SK-N-SH (cell line): ENCODE measurements at regions not wholly inside any gene's neighbourhood (a gene's known extent, or its start where the extent isn't known, plus 50 kb on each side); places are given as distances from the start of the nearest gene placed in this dataset.

ENCODE experiments used
- CTCF ChIA-PET: fragments of 300-600, 350-600 bp; formaldehyde crosslinking; extraction: SDS; loops from one replicate; lab custom pipeline; 2021; lab: Yijun Ruan, JAX
- POLR2A ChIA-PET: fragments of 350-600 bp; sonication (Branson Sonifier 250); formaldehyde crosslinking; extraction: SDS; loops from one replicate; lab custom pipeline; 2020; ENCODE audit warnings: antibody characterized with exemption, inconsistent platforms; lab: Yijun Ruan, JAX
- DNase-seq: peaks from one replicate; pipeline ENCODE4 v3.0.0; 2012
- H2AFZ ChIP-seq: fragments of 200-600 bp; sonication (generic); 2 replicates; pipeline ENCODE4 v1.8.1; 2016; ENCODE audit warnings: antibody characterized with exemption, mild to moderate bottlenecking, low read depth
- H3F3A ChIP-seq: fragments of 200-600 bp; sonication (generic); replicated peaks from 2 replicates; pipeline ENCODE3; 2016; ENCODE audit warnings: antibody characterized with exemption, mild to moderate bottlenecking; ENCODE audit not compliant: insufficient read depth
- H3K27ac ChIP-seq, 2 experiments: fragments of 200-500 bp in 1 of 2; fragments of 200-600 bp in 1 of 2; sonication (Bioruptor generic) in 1 of 2; sonication (generic), shearing (Covaris generic) in 1 of 2; 2 replicates each; pipeline versions ENCODE4 v1.5.1 to v1.6.1; 2014 to 2016; ENCODE audit warnings: low read depth in 2 of 2, inconsistent platforms in 1 of 2, low read length in 1 of 2, mild to moderate bottlenecking in 1 of 2, mixed read lengths in 1 of 2
- H3K27me3 ChIP-seq: fragments of 200-600 bp; sonication (generic), shearing (Covaris generic); 2 replicates; pipeline ENCODE4 v1.6.1; 2016; ENCODE audit warnings: mixed run types; ENCODE audit not compliant: insufficient read depth
- H3K36me3 ChIP-seq, 2 experiments: fragments of 200-500 bp in 1 of 2; fragments of 200-600 bp in 1 of 2; sonication (Bioruptor generic) in 1 of 2; sonication (generic) in 1 of 2; replicated peaks in 1 of 2; 2 replicates each; pipeline versions ENCODE3 to v1.5.1; 2014 to 2016; ENCODE audit warnings: low read length in 1 of 2, mild to moderate bottlenecking in 1 of 2; ENCODE audit not compliant: insufficient read depth in 2 of 2, control insufficient read depth in 1 of 2
- H3K4me1 ChIP-seq, 2 experiments: fragments of 200-500 bp in 1 of 2; fragments of 200-600 bp in 1 of 2; sonication (Bioruptor generic) in 1 of 2; sonication (generic), shearing (Covaris generic) in 1 of 2; 2 replicates each; pipeline versions ENCODE4 v1.5.1 to v1.6.1; 2014 to 2016; ENCODE audit warnings: low read depth in 1 of 2, low read length in 1 of 2, mixed run types in 1 of 2; ENCODE audit not compliant: insufficient read depth in 2 of 2, control insufficient read depth in 1 of 2
- H3K4me2 ChIP-seq: fragments of 200-600 bp; sonication (generic), shearing (Covaris generic); 2 replicates; pipeline ENCODE4 v1.6.1; 2017; ENCODE audit warnings: mixed run types
- H3K4me3 ChIP-seq, 2 experiments: fragments of 200-500 bp in 1 of 2; fragments of 200-600 bp in 1 of 2; sonication (Bioruptor generic) in 1 of 2; sonication (generic), shearing (Covaris generic) in 1 of 2; 2 replicates each; pipeline versions ENCODE4 v1.5.1 to v1.8.1; 2014 to 2016; ENCODE audit warnings: low read depth in 2 of 2, inconsistent platforms in 1 of 2, low read length in 1 of 2, mild to moderate bottlenecking in 1 of 2, mixed read lengths in 1 of 2, moderate library complexity in 1 of 2
- H3K79me2 ChIP-seq: fragments of 200-600 bp; sonication (generic); 2 replicates; pipeline ENCODE4 v1.8.1; 2017; ENCODE audit warnings: mild to moderate bottlenecking; ENCODE audit not compliant: insufficient read depth
- H3K9ac ChIP-seq: fragments of 200-600 bp; sonication (generic); 2 replicates; pipeline ENCODE4 v1.6.1; 2017; ENCODE audit warnings: mixed run types
- H3K9me2 ChIP-seq: fragments of 200-600 bp; sonication (generic); 2 replicates; pipeline ENCODE4 v1.6.1; 2017; ENCODE audit warnings: mixed run types
- H3K9me3 ChIP-seq: fragments of 200-600 bp; sonication (generic); 2 replicates; pipeline ENCODE4 v1.6.1; 2017; ENCODE audit warnings: mixed run types, mild to moderate bottlenecking, moderate library complexity
- H4K20me1 ChIP-seq: fragments of 200-600 bp; sonication (generic); 2 replicates; pipeline ENCODE4 v1.6.1; 2017; ENCODE audit warnings: mild to moderate bottlenecking, mixed run types; ENCODE audit not compliant: insufficient read depth
- EP300 ChIP-seq, 2 experiments: IDR thresholded peaks; 2 replicates each; pipeline versions ENCODE4 v1.4.0 to v1.6.1; 2012; ENCODE audit warnings: borderline replicate concordance in 1 of 2, low read depth in 1 of 2, low read length in 1 of 2
- GABPA ChIP-seq: IDR thresholded peaks from 2 replicates; pipeline ENCODE4 v1.4.0; 2012; ENCODE audit warnings: low read depth, mild to moderate bottlenecking
- GATA2 ChIP-seq: sonication (generic); formaldehyde crosslinking; IDR thresholded peaks from 2 replicates; pipeline ENCODE4 v1.5.0; 2020; ENCODE audit warnings: mild to moderate bottlenecking, missing genetic modification reagents
- MEF2A ChIP-seq: IDR thresholded peaks from 2 replicates; pipeline ENCODE4 v1.4.0; 2012; ENCODE audit warnings: low read depth, borderline replicate concordance
- MXI1 ChIP-seq: IDR thresholded peaks from 2 replicates; pipeline ENCODE4 v1.6.1; 2012; ENCODE audit warnings: mild to moderate bottlenecking, low read depth, low read length, improper control_type of control experiment
- NFIC ChIP-seq: IDR thresholded peaks from 2 replicates; pipeline ENCODE4 v1.4.0; 2012; ENCODE audit warnings: borderline replicate concordance
- PBX3 ChIP-seq: IDR thresholded peaks from 2 replicates; pipeline ENCODE4; 2012
- POLR2AphosphoS5 ChIP-seq: IDR thresholded peaks from 2 replicates; pipeline ENCODE4 v1.6.1; 2012; ENCODE audit warnings: low read depth, low read length
- RAD21 ChIP-seq: IDR thresholded peaks from 2 replicates; pipeline ENCODE4 v1.6.1; 2012; ENCODE audit warnings: mild to moderate bottlenecking, low read length
- REST ChIP-seq: IDR thresholded peaks from 2 replicates; pipeline ENCODE4 v1.6.1; 2012; ENCODE audit warnings: mild to moderate bottlenecking, low read depth, low read length, moderate library complexity
- RFX5 ChIP-seq: IDR thresholded peaks from 2 replicates; pipeline ENCODE4 v1.6.1; 2012; ENCODE audit warnings: mild to moderate bottlenecking, improper control_type of control experiment, low read length
- SMC3 ChIP-seq: IDR thresholded peaks from 2 replicates; pipeline ENCODE4 v1.6.1; 2012; ENCODE audit warnings: low read depth, low read length, improper control_type of control experiment
- TCF12 ChIP-seq: IDR thresholded peaks from 2 replicates; pipeline ENCODE4 v1.4.0; 2012
- ZBTB33 ChIP-seq: IDR thresholded peaks from 2 replicates; pipeline ENCODE4 v1.4.0; 2012; ENCODE audit warnings: low read depth, borderline replicate concordance
- WGBS: methylation state at CpG from one replicate; pipeline ENCODE4 v1.1.6; 2017; ENCODE audit warnings: low lambda C conversion rate; 5-methylcytosine and 5-hydroxymethylcytosine counted together

- CTCF ChIA-PET: no interaction called here
- no peaks in the 10 kb centered on the region for H3K27me3 ChIP-seq
- POLR2A ChIA-PET: interaction anchor here (0.6 kb wide), 1 partner anchor 87 kb away, joined by 3 read pairs; no protein-coding TSS in a partner anchor
- H3K27ac ChIP-seq: no peak overlapping the region
- no peaks in the 10 kb centered on the region for H3K9me2 ChIP-seq
- no peak overlapping the region for H3K4me3 ChIP-seq
- no peaks in the 10 kb centered on the region for H4K20me1 ChIP-seq
- H3K4me2 ChIP-seq: no peak overlapping the region
- H3K4me1 ChIP-seq: no peaks in the 10 kb centered on the region
- H3K9me3 ChIP-seq: no peaks in the 10 kb centered on the region
- TF ChIP-seq ZBTB33 (no peak), GATA2 (CRISPR knock-in tag) (no peak), POLR2AphosphoS5 (no peak), NFIC (no peak)
- no peak overlapping the region for H3K9ac ChIP-seq
- no peaks in the 10 kb centered on the region for H3F3A ChIP-seq
- DNase-seq: no peak
- H3K79me2 ChIP-seq: no peaks in the 10 kb centered on the region
- WGBS: 20% methylated on average over 3 of the region's 3 CpGs
- no peak overlapping the region for H2AFZ ChIP-seq
- H3K36me3 ChIP-seq: no peaks in the 10 kb centered on the region
Measured at GRCh38 chr7:69349291-69349690, 249.0 kb upstream of the AUTS2 start.

DNA sequence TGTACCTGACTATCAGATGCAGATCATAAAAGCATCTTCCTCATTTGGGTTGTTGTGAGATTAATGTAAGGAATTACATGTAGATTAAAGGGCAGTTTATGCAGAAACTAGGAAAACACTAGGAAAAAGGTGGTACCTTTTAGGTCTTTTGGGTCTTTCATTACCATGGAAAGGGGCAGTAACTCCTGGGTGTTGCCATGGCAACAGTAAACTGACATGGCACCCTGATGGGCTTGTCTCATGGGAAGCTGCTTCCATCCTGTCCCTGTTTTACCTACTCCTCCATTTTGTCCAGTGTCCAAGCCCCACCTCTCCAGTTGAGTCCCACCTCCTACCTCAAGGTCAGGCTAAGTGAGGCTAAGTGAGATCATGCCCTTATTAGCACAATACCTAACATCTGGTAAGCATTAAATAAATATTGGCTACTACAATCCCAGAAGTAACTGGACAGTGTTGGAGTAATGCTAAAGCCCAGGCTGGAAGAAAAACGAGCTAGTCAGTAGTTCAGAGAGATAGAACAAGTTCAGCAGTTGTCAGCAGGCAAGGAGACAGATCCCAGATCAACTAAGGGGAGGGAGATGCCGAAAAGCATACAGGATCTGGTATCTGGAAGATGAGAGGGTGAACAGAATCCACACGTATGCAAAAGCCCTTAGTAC lies 240.0 kb upstream of the AUTS2 start:
- Histone ChIP-seq H3K4me1 (peaks cover 0 to 7% of the 10 kb centered on the region in 2 experiments; a peak in 1 of 4 replicates), H3K4me3 (no peak overlapping the region), H4K20me1 (no peaks in the 10 kb centered on the region), H3F3A (no peaks in the 10 kb centered on the region), H2AFZ (no peak overlapping the region), H3K79me2 (no peaks in the 10 kb centered on the region), H3K27ac (peak overlapping the region in 1 of 2 experiments; percentile 8; a peak in 1 of 4 replicates), H3K9ac (no peak overlapping the region), H3K9me2 (no peaks in the 10 kb centered on the region), H3K36me3 (no peaks in the 10 kb centered on the region), H3K9me3 (no peaks in the 10 kb centered on the region), H3K27me3 (no peaks in the 10 kb centered on the region), H3K4me2 (no peak overlapping the region)
- 7% methylated on average over 3 of the region's 3 CpGs for WGBS
- no peak for TF ChIP-seq SMC3
- peak in 1 of 2 experiments; percentile 38; a peak in 2 of 4 replicates for TF ChIP-seq EP300 (IDR thresholded peaks at IDR 0.05; ENCODE audit: borderline replicate concordance in 1 of 2, low read depth in 1 of 2, low read length in 1 of 2)
- no peak for TF ChIP-seq RAD21
- TF ChIP-seq GATA2 (CRISPR knock-in tag): peak; percentile 36; the same call in 1 of the 2 replicates
- no peak for TF ChIP-seq REST
- TF ChIP-seq TCF12: peak; percentile 14; the same call in 1 of the 2 replicates
- TF ChIP-seq MEF2A: no peak
- TF ChIP-seq RFX5: no peak
- no peak for TF ChIP-seq MXI1
- no peak for TF ChIP-seq PBX3
- TF ChIP-seq GABPA: no peak
- DNase-seq: peak; percentile 54
- POLR2A ChIA-PET: interaction anchor here (1.2 kb wide), 1 partner anchor 19 kb away, joined by 3 read pairs; no protein-coding TSS in a partner anchor
- CTCF ChIA-PET: interaction anchor here (0.8 kb wide), 1 partner anchor 11 kb away, joined by 3 read pairs; no protein-coding TSS in a partner anchor
